Neuron (in vitro differentiated cells): ENCODE measurements at regions not wholly inside any gene's neighbourhood (a gene's known extent, or its start where the extent isn't known, plus 50 kb on each side); places are given as distances from the start of the nearest gene placed in this dataset.
"Not testable (repeated sequence)": the region's sequence is repeated elsewhere in the genome, so short reads cannot be mapped to it uniquely, and the experiment has no call there.

Experiments
- H2AFZ ChIP-seq: one replicate; pipeline ENCODE4 v1.6.1; 2013; ENCODE audit warnings: low read depth, mild to moderate bottlenecking, inconsistent platforms, low read length, moderate library complexity
- H3K27me3 ChIP-seq: one replicate; pipeline ENCODE4 v1.6.1; 2013; ENCODE audit warnings: low read length; ENCODE audit not compliant: insufficient read depth
- H3K36me3 ChIP-seq: one replicate; pipeline ENCODE4 v1.6.1; 2013; ENCODE audit warnings: low read length; ENCODE audit not compliant: insufficient read depth
- H3K4me1 ChIP-seq: one replicate; pipeline ENCODE4 v1.6.1; 2013; ENCODE audit warnings: low read length; ENCODE audit not compliant: insufficient read depth
- H3K4me3 ChIP-seq: 2 replicates; pipeline ENCODE4 v1.5.1; 2013; ENCODE audit warnings: mild to moderate bottlenecking, low read length, moderate library complexity
- H3K9me3 ChIP-seq: one replicate; pipeline ENCODE4 v1.6.1; 2013; ENCODE audit warnings: low read length

DNA sequence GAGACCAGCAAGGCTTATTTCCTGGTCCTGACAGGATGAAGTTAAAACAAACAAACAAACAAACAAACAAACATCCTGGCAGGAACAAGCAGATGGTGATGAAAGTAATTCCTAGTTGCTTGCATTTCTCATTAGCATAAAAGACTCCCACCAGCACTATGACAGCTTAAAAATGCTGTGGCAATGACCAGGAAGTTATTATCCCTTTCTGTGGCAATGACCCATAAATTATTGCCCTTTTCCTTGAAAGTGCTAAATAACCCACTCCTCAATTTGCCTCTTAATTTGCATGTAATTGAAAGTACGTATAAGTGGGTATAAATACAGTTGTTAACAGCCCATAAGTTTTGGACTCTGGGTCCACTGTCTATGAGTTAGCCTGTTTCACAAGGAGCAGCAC, 727.6 kb upstream of the NEGR1 start:
- Histone ChIP-seq H3K36me3 (no peaks in the 10 kb centered on the region), H2AFZ (no peak overlapping the region), H3K27me3 (no peaks in the 10 kb centered on the region), H3K9me3 (no peaks in the 10 kb centered on the region), H3K4me1 (peaks cover 13% of the 10 kb centered on the region), H3K4me3 (no peak overlapping the region)

- Histone ChIP-seq H3K9me3 (no peaks in the 10 kb centered on the region), H3K36me3 (no peaks in the 10 kb centered on the region), H2AFZ (no peak overlapping the region), H3K4me3 (no peak overlapping the region), H3K4me1 (peaks cover 13% of the 10 kb centered on the region), H3K27me3 (no peaks in the 10 kb centered on the region)
Measured at GRCh38 chr1:73009311-73009710, 727.0 kb upstream of the NEGR1 start.

DNA sequence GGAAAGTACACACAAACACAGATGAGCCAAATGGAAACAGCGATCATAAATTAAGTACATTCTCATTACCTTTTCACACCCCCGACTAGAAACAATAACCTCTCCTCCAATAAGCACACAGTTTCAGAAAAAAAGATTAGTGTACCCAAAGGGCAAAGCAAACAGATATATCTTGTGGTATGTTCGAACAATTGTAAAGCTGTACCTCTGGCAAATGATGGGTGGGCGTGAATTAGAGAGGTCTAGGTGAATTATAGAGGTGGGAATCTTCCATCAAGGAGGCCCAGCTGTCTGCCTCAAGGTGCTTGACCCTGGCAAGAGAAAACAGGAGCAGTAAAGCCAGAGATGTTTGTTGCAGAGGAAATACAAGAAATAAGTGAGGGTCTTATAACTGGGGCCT, 715.3 kb upstream of the NEGR1 start:
- Histone ChIP-seq H3K9me3 (no peaks in the 10 kb centered on the region), H3K4me3 (no peak overlapping the region), H3K4me1 (no peaks in the 10 kb centered on the region), H3K36me3 (no peaks in the 10 kb centered on the region), H3K27me3 (no peaks in the 10 kb centered on the region), H2AFZ (no peak overlapping the region)

DNA sequence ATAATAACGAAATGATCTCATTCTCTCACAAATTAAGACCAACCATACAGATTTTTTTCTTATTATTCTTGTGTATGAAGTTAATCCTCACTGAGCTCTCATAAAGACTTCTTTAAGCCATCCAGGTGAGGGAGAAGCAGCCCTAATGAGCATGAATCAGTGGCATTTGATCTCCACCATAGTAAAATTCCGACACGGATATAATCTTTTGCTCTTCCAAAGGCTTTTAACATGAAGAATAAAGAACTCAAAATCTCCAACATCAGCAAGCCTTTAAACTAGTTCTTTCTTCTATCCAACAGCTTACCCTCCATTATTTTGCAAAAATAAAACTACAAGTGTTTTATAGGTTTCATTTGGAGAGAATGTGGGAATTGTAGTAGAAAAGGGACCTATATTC, 714.7 kb upstream of the NEGR1 start:
- Histone ChIP-seq H3K36me3 (no peaks in the 10 kb centered on the region), H3K4me3 (no peak overlapping the region), H2AFZ (no peak overlapping the region), H3K27me3 (no peaks in the 10 kb centered on the region), H3K9me3 (no peaks in the 10 kb centered on the region), H3K4me1 (no peaks in the 10 kb centered on the region)

GRCh38 chr1:72987871-72988270, 705.5 kb upstream of the NEGR1 start:
- not testable (repeated sequence) for H3K27me3 ChIP-seq, H3K4me3 ChIP-seq, H2AFZ ChIP-seq, H3K4me1 ChIP-seq, H3K9me3 ChIP-seq, H3K36me3 ChIP-seq

DNA sequence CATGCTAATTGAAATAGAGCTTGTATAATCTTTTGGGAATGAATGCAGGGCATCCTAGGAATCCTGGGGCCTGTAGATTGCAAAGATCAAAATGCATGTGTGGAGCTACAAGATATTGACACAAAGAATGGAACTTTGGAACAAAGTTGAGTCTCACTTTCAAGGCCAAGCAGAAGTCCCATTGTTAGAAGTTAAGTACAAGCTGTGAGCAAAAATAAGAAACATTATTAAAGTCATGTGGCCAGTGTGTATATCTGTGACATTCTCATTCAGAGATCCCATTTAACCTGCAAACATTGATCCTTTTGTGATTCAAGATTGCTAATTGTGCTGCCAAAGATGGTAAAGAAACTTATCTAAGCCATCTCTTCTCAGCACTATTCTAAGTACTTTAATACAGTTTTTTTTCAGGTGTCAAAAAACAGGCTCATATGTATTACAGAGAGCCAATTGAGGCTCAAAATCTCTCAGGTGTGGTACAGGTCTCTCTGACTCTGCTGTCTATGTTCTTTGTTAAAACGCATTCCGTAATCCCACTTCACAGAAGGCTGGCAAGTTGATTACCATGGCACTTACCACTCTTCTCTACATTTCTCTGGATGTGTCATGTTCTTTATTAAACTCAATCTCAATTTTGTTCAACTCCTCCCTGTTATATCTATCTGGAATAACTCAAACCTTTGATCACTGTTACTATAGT, 704.4 kb upstream of the NEGR1 start:
- Histone ChIP-seq H3K9me3 (no peaks in the 10 kb centered on the region), H2AFZ (no peak overlapping the region), H3K4me1 (no peaks in the 10 kb centered on the region), H3K27me3 (no peaks in the 10 kb centered on the region), H3K4me3 (no peak overlapping the region), H3K36me3 (no peaks in the 10 kb centered on the region)

DNA sequence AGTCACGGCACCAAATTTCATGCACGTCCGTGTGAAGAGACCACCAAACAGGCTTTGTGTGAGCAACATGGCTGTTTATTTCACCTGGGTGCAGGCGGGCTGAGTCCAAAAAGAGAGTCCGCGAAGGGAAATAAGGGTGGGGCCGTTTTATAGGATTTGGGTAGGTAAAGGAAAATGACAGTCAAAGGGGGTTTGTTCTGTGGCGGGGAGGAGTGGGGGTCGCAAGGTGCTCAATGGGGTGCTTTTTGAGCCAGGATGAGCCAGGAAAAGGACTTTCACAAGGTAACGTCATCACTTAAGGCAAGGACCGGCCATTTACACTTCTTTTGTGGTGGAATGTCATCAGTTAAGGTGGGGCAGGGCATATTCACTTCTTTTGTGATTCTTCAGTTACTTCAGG, 702.7 kb upstream of the NEGR1 start:
- H3K4me1 ChIP-seq, H3K9me3 ChIP-seq, H3K36me3 ChIP-seq, H3K4me3 ChIP-seq, H2AFZ ChIP-seq, H3K27me3 ChIP-seq: not testable (repeated sequence)

DNA sequence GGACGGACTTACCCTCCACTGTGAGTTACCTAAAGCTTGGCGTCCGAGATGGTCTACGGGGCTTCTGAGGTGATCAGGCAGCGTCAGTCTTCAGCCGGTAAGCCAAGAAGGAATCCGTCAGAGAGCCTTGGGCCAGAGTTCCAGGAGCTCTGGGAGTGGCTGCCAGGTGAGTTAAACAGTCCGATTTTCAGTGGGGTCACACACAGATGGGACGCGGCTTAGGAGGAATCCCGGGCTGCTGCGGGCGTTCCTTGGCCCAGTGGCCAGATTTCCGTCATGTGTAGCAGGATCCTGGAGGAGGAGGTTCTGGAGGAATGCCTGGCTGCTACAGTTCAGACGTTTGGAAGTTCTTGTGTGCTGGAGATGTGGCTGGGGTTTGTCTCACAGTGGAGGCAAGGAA, 700.7 kb upstream of the NEGR1 start:
- H3K4me3 ChIP-seq, H3K36me3 ChIP-seq, H3K27me3 ChIP-seq, H2AFZ ChIP-seq, H3K4me1 ChIP-seq, H3K9me3 ChIP-seq: not testable (repeated sequence)

DNA sequence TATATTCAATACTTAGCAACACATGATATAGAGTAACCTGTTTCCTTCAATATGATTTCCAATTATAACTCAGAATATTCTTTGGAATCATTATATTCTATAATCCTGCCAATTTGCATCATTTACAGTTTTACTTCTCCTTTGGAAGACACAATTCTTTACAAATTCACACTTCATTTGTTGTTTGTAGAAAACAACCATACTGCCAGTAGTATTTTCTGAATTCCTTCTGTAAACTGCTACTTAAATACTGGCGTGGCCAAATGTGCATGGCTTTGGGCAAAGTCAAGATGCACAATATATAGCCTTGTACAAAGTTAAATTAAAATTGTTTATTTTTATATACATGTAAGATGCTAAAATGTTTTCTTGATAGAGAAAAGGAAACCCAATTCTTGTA, 687.1 kb upstream of the NEGR1 start:
- Histone ChIP-seq H3K36me3 (no peaks in the 10 kb centered on the region), H3K4me3 (no peak overlapping the region), H3K9me3 (no peaks in the 10 kb centered on the region), H3K4me1 (no peaks in the 10 kb centered on the region), H2AFZ (no peak overlapping the region), H3K27me3 (no peaks in the 10 kb centered on the region)

GRCh38 chr1:72954943-72955342, 672.6 kb upstream of the NEGR1 start:
- Histone ChIP-seq H3K4me1 (no peaks in the 10 kb centered on the region), H3K4me3 (no peak overlapping the region), H3K9me3 (no peaks in the 10 kb centered on the region), H2AFZ (no peak overlapping the region), H3K36me3 (no peaks in the 10 kb centered on the region), H3K27me3 (no peaks in the 10 kb centered on the region)

- H2AFZ ChIP-seq, H3K4me3 ChIP-seq, H3K9me3 ChIP-seq, H3K27me3 ChIP-seq, H3K36me3 ChIP-seq: not testable (repeated sequence)
- H3K4me1 ChIP-seq: peaks cover 18% of the 10 kb centered on the region
Measured at GRCh38 chr1:72950900-72951299, 668.6 kb upstream of the NEGR1 start.

DNA sequence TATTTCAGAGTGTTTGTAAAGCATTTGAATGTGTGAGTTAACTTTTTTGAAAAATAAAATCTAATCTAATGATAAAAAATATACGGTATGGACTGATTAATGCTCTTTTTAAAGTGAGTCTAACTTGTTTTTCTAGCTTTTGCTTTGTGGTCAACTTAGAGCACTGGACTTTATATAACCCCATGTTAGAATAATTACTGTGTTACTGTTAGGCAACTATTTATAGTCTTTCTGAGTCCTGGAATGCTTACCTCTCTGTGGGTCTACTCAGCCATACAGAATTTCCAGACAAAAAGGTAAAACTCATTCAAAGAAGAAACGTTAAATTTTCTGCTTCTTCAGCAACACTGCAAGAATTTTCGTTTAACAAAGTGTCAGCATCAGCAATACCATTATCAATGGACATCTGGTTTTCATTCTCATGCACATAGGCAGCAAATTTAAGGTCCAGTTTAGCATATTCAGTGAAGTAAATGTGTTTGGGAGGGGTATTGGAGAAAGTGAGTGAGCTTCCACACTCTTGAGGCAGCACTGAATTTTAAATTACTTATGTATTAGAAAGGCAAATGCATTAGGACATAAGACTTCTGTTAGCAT, 664.7 kb upstream of the NEGR1 start:
- Histone ChIP-seq H3K9me3 (no peaks in the 10 kb centered on the region), H3K27me3 (no peaks in the 10 kb centered on the region), H3K4me3 (no peak overlapping the region), H3K4me1 (peaks cover 18% of the 10 kb centered on the region), H3K36me3 (no peaks in the 10 kb centered on the region), H2AFZ (no peak overlapping the region)

DNA sequence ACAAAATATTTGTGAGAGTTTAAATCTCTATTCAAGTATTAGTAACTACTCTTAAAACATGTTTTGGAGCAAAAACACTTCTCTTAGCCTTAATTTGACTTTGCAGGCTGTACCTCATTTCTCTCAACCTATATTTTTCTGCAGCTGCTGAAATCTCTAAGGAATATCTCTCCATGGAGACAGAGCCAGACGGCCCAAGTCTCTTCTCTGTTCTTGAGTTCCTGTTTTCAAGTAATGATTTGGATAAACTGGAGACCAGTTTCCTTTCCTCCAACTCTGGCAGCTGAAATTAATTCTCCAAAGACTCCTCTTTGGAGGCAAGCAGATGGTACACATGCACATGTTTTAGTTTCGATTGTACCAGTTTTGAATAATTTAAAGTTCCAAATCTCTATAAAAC, 659.7 kb upstream of the NEGR1 start:
- H2AFZ ChIP-seq: peak overlapping the region; percentile 9

DNA sequence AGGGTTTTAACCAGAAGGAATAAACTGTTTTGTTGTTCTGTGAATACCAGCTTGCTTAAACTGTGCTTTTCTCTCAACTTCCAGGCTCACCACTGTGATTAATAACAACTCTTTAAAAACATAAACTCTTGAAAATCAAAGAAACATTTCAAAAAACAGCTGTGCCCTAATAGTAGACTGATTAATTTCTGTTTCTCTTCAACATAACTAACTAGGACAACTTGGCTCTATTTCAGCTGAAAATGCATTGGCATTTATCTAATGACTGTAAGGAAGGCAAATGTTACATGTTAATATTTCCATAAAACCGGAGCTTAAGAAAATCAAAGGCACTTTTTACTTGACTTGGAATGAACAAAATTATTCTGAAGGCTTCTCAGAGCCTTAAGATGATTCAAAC, 656.1 kb upstream of the NEGR1 start:
- Histone ChIP-seq H3K36me3 (no peaks in the 10 kb centered on the region), H2AFZ (no peak overlapping the region), H3K9me3 (no peaks in the 10 kb centered on the region), H3K4me1 (no peaks in the 10 kb centered on the region), H3K27me3 (no peaks in the 10 kb centered on the region), H3K4me3 (no peak overlapping the region)

More for the DNA sequence above, 659.7 kb upstream of the NEGR1 start:
- no peaks in the 10 kb centered on the region for H3K9me3 ChIP-seq
- no peaks in the 10 kb centered on the region for H3K27me3 ChIP-seq
- no peaks in the 10 kb centered on the region for H3K36me3 ChIP-seq
- peaks cover 9% of the 10 kb centered on the region for H3K4me1 ChIP-seq
- no peak overlapping the region for H3K4me3 ChIP-seq
